NCI-H2227 (cell line): ENCODE measurements at regions not wholly inside any gene's neighbourhood (a gene's known extent, or its start where the extent isn't known, plus 50 kb on each side); places are given as distances from the start of the nearest gene placed in this dataset.
"Not testable (repeated sequence)": the region's sequence is repeated elsewhere in the genome, so short reads cannot be mapped to it uniquely, and the experiment has no call there.

ENCODE experiments used
- DNase-seq: peaks from one replicate; lab custom pipeline; 2025; ENCODE audit not compliant: unreplicated experiment; lab: John Stamatoyannopoulos, UW

- DNase-seq = no peak
These were observed 326.9 kb downstream of the CNTN3 start for GRCh38 chr3:74287557-74287956.

GRCh38 chr3:74282202-74282601 is 332.3 kb downstream of the CNTN3 start:
- DNase-seq = no peak

GRCh38 chr3:74281705-74282104 is 332.8 kb downstream of the CNTN3 start:
- no peak for DNase-seq

- no peak for DNase-seq
These were observed 340.7 kb downstream of the CNTN3 start for GRCh38 chr3:74273555-74274402.

GRCh38 chr3:74273091-74273490 is 341.4 kb downstream of the CNTN3 start:
- DNase-seq = no peak

GRCh38 chr3:74271541-74271940 is 342.9 kb downstream of the CNTN3 start:
- DNase-seq = no peak

- no peak for DNase-seq
These were observed 344.8 kb downstream of the CNTN3 start for GRCh38 chr3:74269689-74270088.

- no peak for DNase-seq
These were observed 345.7 kb downstream of the CNTN3 start for GRCh38 chr3:74268753-74269152.

- no peak for DNase-seq
These were observed 346.8 kb downstream of the CNTN3 start for GRCh38 chr3:74267588-74268184.

- DNase-seq = no peak
These were observed 347.3 kb downstream of the CNTN3 start for GRCh38 chr3:74267131-74267530.

GRCh38 chr3:74265069-74265468 is 349.4 kb downstream of the CNTN3 start:
- DNase-seq = no peak

- no peak for DNase-seq
These were observed 351.4 kb downstream of the CNTN3 start for GRCh38 chr3:74263031-74263430.

- no peak for DNase-seq
These were observed 381.4 kb downstream of the CNTN3 start for GRCh38 chr3:74233091-74233490.

GRCh38 chr3:74217467-74217866 is 397.0 kb downstream of the CNTN3 start:
- no peak for DNase-seq

GRCh38 chr3:74214286-74214685 is 400.2 kb downstream of the CNTN3 start:
- DNase-seq = no peak

GRCh38 chr3:74210739-74211138 is 403.7 kb downstream of the CNTN3 start:
- no peak for DNase-seq

GRCh38 chr3:74200952-74201351 is 413.5 kb downstream of the CNTN3 start:
- no peak for DNase-seq

GRCh38 chr3:74178664-74179063 is 435.8 kb downstream of the CNTN3 start:
- DNase-seq = not testable (repeated sequence)

GRCh38 chr3:74173090-74173489 is 441.4 kb downstream of the CNTN3 start:
- no peak for DNase-seq

- DNase-seq = no peak
These were observed 446.5 kb downstream of the CNTN3 start for GRCh38 chr3:74167926-74168325.

GRCh38 chr3:74165211-74165610 is 449.2 kb downstream of the CNTN3 start:
- DNase-seq = no peak

- no peak for DNase-seq
These were observed 465.0 kb downstream of the CNTN3 start for GRCh38 chr3:74149466-74149865.

- DNase-seq = no peak
These were observed 469.2 kb downstream of the CNTN3 start for GRCh38 chr3:74145277-74145676.
